AG04449 (cell line): ENCODE measurements at regions not wholly inside any gene's neighbourhood (a gene's known extent, or its start where the extent isn't known, plus 50 kb on each side); places are given as distances from the start of the nearest gene placed in this dataset.

Experiments used
- CTCF ChIA-PET: fragments of 350-600 bp; formaldehyde crosslinking; extraction: SDS; loops from one replicate; lab custom pipeline; 2021; ENCODE audit warnings: antibody characterized with exemption; lab: Yijun Ruan, JAX
- POLR2A ChIA-PET: fragments of 400-600, 350-600 bp; formaldehyde crosslinking; extraction: SDS; loops from one replicate; lab custom pipeline; 2020; ENCODE audit warnings: antibody characterized with exemption, inconsistent platforms; lab: Yijun Ruan, JAX
- DNase-seq: peaks from one replicate; pipeline ENCODE4 v3.0.0-alpha.2; 2010; ENCODE audit warnings: low read depth, low spot score
- H3K4me3 ChIP-seq: 2 replicates; pipeline ENCODE4 v1.5.1; 2011; ENCODE audit warnings: low read depth, mild to moderate bottlenecking, control low read depth, low read length
- TF ChIP-seq, protein P1 (sequence below): IDR thresholded peaks from one replicate; pipeline ENCODE4 v1.5.1; 2011; ENCODE audit warnings: mild to moderate bottlenecking, moderate library complexity, low read length, control low read depth, inconsistent platforms; ENCODE audit not compliant: insufficient read depth; ENCODE audit errors: missing control alignments

GRCh38 chr9:38196714-38197113 lies 127.7 kb upstream of the SHB start:
- ChIA-PET CTCF (no interaction called here), POLR2A (no interaction called here)
- H3K4me3 ChIP-seq = no peak overlapping the region
- TF ChIP-seq, protein P1, sequence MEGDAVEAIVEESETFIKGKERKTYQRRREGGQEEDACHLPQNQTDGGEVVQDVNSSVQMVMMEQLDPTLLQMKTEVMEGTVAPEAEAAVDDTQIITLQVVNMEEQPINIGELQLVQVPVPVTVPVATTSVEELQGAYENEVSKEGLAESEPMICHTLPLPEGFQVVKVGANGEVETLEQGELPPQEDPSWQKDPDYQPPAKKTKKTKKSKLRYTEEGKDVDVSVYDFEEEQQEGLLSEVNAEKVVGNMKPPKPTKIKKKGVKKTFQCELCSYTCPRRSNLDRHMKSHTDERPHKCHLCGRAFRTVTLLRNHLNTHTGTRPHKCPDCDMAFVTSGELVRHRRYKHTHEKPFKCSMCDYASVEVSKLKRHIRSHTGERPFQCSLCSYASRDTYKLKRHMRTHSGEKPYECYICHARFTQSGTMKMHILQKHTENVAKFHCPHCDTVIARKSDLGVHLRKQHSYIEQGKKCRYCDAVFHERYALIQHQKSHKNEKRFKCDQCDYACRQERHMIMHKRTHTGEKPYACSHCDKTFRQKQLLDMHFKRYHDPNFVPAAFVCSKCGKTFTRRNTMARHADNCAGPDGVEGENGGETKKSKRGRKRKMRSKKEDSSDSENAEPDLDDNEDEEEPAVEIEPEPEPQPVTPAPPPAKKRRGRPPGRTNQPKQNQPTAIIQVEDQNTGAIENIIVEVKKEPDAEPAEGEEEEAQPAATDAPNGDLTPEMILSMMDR = no peak
- no peak for DNase-seq

GRCh38 chr9:38195737-38196161 lies 126.7 kb upstream of the SHB start:
- ChIA-PET POLR2A (no interaction called here), CTCF (no interaction called here)
- H3K4me3 ChIP-seq = no peak overlapping the region
- TF ChIP-seq, protein P1 = no peak
- DNase-seq = no peak

- ChIA-PET POLR2A (no interaction called here), CTCF (no interaction called here)
These were observed 125.8 kb upstream of the SHB start for GRCh38 chr9:38194870-38195269.

DNA sequence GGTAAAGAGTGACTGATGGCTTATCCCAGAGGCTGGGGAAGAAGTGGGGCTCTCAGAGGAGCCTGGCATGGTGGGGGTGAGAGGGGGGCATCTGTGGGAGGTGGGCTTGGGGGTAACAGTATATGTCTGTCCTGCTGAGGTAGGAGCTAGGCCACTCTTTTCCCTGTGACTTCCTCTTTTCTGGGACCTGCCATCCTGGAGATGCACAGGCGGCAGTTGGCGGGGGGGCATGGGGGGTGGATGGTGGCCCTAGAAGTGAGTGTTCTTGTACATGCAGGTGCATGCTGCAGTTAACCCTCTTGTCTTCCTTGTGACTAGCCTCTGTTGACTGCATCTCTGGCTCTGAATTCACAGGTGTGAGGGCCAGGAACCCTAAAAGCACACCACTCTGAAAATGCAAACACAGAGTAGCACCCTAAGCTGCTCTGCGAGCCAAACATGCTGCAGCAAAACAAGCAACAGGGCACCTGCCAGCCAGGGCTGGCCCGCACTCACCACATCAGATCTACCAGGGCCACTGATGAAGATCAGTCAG lies 123.8 kb upstream of the SHB start:
- no peak overlapping the region for H3K4me3 ChIP-seq
- CTCF ChIA-PET = interaction anchor here (2.4 kb wide), 1 partner anchor 32 kb away, joined by 7 read pairs; no protein-coding TSS in a partner anchor
- POLR2A ChIA-PET = no interaction called here
- DNase-seq = no peak
- TF ChIP-seq, protein P1 = no peak

More at GRCh38 chr9:38194870-38195269, 125.8 kb upstream of the SHB start:
- no peak for DNase-seq
- H3K4me3 ChIP-seq = no peak overlapping the region
- TF ChIP-seq, protein P1 = no peak

- H3K4me3 ChIP-seq = no peak overlapping the region
- ChIA-PET POLR2A (no interaction called here), CTCF (interaction anchor here (1.6 to 1.9 kb wide), 3 partner anchors 25 to 282 kb away, joined by 5 to 9 read pairs (median 5); no protein-coding TSS in a partner anchor)
- no peak for DNase-seq
- TF ChIP-seq, protein P1 = no peak
These were observed 117.5 kb upstream of the SHB start for GRCh38 chr9:38186404-38187115.

GRCh38 chr9:38185647-38186403 lies 116.8 kb upstream of the SHB start:
- no peak overlapping the region for H3K4me3 ChIP-seq
- TF ChIP-seq, protein P1 = no peak
- ChIA-PET CTCF (interaction anchor here (1.7 to 1.9 kb wide), 2 partner anchors 25 to 26 kb away, joined by 5 to 9 read pairs; no protein-coding TSS in a partner anchor), POLR2A (no interaction called here)
- DNase-seq = no peak
